Ishikawa (cell line): ENCODE measurements at regions not wholly inside any gene's neighbourhood (a gene's known extent, or its start where the extent isn't known, plus 50 kb on each side); places are given as distances from the start of the nearest gene placed in this dataset.

Source experiments
- CEBPB ChIP-seq: IDR thresholded peaks from 2 replicates; pipeline ENCODE4 v1.6.1; 2012
- CREB1 ChIP-seq: IDR thresholded peaks from 2 replicates; pipeline ENCODE4 v1.6.1; 2012; ENCODE audit warnings: low read depth
- EGR1 ChIP-seq: IDR thresholded peaks from 2 replicates; pipeline ENCODE4 v1.6.1; 2012
- EP300 ChIP-seq: IDR thresholded peaks from 2 replicates; pipeline ENCODE4 v1.6.1; 2012; ENCODE audit warnings: borderline replicate concordance
- FOXM1 ChIP-seq: IDR thresholded peaks from 2 replicates; pipeline ENCODE4 v1.6.1; 2012; ENCODE audit warnings: low read depth, borderline replicate concordance
- MAX ChIP-seq: IDR thresholded peaks from 2 replicates; pipeline ENCODE4 v1.6.1; 2012
- NFIC ChIP-seq: IDR thresholded peaks from 2 replicates; pipeline ENCODE4 v1.6.1; 2012
- RAD21 ChIP-seq: IDR thresholded peaks from 2 replicates; pipeline ENCODE4 v1.6.1; 2012; ENCODE audit warnings: low read depth
- REST ChIP-seq: IDR thresholded peaks from 2 replicates; pipeline ENCODE4 v1.6.1; 2012; ENCODE audit warnings: low read depth, mild to moderate bottlenecking
- TAF1 ChIP-seq: IDR thresholded peaks from 2 replicates; pipeline ENCODE4 v1.6.1; 2012; ENCODE audit warnings: low read depth, mild to moderate bottlenecking
- TCF12 ChIP-seq: IDR thresholded peaks from 2 replicates; pipeline ENCODE4 v1.6.1; 2012; ENCODE audit warnings: low read depth
- TEAD4 ChIP-seq: IDR thresholded peaks from 2 replicates; pipeline ENCODE4 v1.6.1; 2012
- USF1 ChIP-seq: IDR thresholded peaks from 2 replicates; pipeline ENCODE4 v1.6.1; 2012
- YY1 ChIP-seq: IDR thresholded peaks from 2 replicates; pipeline ENCODE4 v1.6.1; 2012; ENCODE audit warnings: low read depth
- ZBTB7A ChIP-seq: IDR thresholded peaks from 2 replicates; pipeline ENCODE4 v1.6.1; 2012; ENCODE audit warnings: low read depth

- TF ChIP-seq TAF1 (no peak), RAD21 (no peak), CEBPB (no peak), FOXM1 (no peak), YY1 (no peak), EGR1 (no peak), ZBTB7A (no peak), EP300 (no peak), NFIC (no peak), MAX (no peak), USF1 (no peak), REST (no peak), CREB1 (no peak), TCF12 (no peak), TEAD4 (no peak)
These were observed 107.6 kb upstream of the MCHR2 start for GRCh38 chr6:100101644-100102043.

- TF ChIP-seq NFIC (no peak), CREB1 (no peak), MAX (no peak), EGR1 (no peak), FOXM1 (no peak), TEAD4 (no peak), EP300 (no peak), RAD21 (no peak), CEBPB (no peak), REST (no peak), ZBTB7A (no peak), YY1 (no peak)
These were observed 106.8 kb upstream of the MCHR2 start for GRCh38 chr6:100100776-100101175.

- TF ChIP-seq YY1 (no peak), RAD21 (peak; percentile 70)
These were observed 105.4 kb upstream of the MCHR2 start for GRCh38 chr6:100099189-100100074.

GRCh38 chr6:100096936-100097335, 102.9 kb upstream of the MCHR2 start:
- TF ChIP-seq TAF1 (no peak), EP300 (no peak), ZBTB7A (no peak)

GRCh38 chr6:100096341-100096740, 102.3 kb upstream of the MCHR2 start:
- TF ChIP-seq YY1 (no peak), NFIC (no peak), CEBPB (no peak), USF1 (no peak), CREB1 (no peak)

GRCh38 chr6:100093405-100093804, 99.4 kb upstream of the MCHR2 start:
- TF ChIP-seq NFIC (no peak), MAX (no peak), FOXM1 (no peak), TAF1 (no peak), TCF12 (no peak), YY1 (no peak), TEAD4 (no peak), ZBTB7A (no peak), CEBPB (no peak), EP300 (no peak), REST (no peak), RAD21 (no peak), USF1 (no peak), EGR1 (no peak), CREB1 (no peak)
